Skeletal muscle cell (primary cell): ENCODE measurements at regions not wholly inside any gene's neighbourhood (a gene's known extent, or its start where the extent isn't known, plus 50 kb on each side); places are given as distances from the start of the nearest gene placed in this dataset.
"Not testable (repeated sequence)": the region's sequence is repeated elsewhere in the genome, so short reads cannot be mapped to it uniquely, and the experiment has no call there.

ENCODE experiments used
- DNase-seq: peaks from one replicate; pipeline ENCODE4 v3.0.0-alpha.2; 2010; ENCODE audit warnings: low read depth
- H3K4me3 ChIP-seq: 2 replicates; pipeline ENCODE4 v1.5.1; 2011; ENCODE audit warnings: low read depth, mild to moderate bottlenecking, control low read depth, low read length, moderate library complexity

DNA sequence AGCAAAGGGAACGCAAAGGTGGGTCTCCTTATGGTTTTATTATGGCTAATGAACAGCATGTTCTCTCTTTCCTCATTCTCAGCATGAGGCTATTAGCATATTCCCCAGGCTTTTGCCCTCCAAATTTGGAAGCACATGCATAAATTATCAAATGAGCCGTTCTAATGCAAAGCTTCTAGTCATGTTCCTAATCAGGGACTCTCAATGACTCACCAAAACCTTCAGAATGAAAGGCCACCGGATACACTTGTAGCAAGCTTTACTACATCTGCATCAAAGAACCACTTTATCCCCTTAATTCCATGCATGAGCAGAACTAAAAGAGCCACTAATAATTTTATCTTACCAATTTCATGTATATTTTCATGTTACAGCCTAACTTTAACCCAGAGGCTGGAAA lies 310.5 kb downstream of the LRATD1 start:
- no peak for DNase-seq
- no peak overlapping the region for H3K4me3 ChIP-seq

DNA sequence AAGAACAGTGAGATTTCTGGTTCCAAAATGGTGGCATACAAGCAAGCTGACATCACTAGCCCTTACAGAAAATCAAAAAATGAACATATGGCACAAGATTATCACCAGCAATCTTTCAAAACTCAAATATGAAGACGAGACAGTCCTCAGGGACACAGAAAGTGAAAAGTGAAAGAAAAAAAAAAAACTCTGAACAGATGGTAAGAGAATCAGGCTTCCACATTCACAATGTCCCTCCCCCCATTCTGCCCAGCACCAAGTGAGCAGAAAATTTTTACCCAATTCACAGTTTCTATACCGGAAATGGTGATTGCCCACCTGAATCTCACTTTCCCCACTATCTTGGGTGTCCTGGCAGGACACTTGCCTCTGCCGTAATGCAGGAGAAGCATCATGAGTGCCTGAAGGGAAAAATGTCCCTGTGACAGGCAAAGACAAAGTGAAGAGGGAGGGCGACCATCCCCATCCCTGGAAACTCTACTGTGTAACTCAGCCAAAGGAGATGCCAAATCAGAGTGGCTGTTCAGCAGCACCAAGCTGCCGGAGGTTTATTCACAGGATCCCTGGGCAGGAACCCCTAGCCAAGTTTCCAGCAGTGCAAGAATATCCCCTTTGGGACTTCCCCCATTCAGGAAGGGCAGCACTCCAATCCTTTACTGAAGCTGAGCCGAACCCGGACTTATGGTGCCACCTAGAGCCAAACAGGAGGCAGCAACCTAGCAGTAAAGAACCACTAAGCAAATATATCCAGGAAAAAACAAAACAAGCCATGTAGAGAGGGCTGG lies 312.2 kb downstream of the LRATD1 start:
- H3K4me3 ChIP-seq = no peak overlapping the region
- no peak for DNase-seq

DNA sequence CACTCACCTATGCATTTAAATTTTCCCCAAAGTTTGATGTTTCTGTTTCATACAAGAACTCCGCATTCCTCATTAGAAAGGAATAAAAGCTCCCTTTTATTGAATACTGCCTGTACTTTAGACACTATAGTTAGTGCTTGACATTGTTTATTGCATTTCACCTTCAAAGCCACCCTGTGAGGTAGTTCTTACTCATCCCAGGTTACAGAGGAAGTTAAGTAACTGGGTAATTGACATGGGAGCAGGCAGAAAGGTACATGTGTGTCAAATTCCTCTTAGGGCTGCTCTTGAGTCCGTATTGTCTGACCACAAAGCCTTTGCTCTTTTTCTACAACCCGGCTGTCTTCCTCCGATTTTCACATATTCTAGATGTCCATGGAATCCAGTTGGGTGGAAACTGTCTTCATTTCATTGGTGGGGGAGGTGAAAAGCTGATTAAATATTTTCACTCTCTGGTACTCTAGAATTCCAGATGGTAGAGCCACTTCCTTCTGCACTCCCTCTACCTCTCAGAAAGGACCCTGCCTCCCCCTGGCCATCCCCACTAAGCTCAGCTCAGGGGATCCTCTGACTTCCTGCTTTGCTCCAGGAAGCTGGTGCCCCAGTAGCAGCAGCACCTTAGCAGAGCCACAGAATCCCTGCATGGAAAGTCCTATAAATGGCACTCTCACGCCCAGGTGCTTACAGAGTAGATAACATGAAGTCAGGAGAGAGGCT lies 319.2 kb downstream of the LRATD1 start:
- no peak overlapping the region for H3K4me3 ChIP-seq
- DNase-seq = no peak

DNA sequence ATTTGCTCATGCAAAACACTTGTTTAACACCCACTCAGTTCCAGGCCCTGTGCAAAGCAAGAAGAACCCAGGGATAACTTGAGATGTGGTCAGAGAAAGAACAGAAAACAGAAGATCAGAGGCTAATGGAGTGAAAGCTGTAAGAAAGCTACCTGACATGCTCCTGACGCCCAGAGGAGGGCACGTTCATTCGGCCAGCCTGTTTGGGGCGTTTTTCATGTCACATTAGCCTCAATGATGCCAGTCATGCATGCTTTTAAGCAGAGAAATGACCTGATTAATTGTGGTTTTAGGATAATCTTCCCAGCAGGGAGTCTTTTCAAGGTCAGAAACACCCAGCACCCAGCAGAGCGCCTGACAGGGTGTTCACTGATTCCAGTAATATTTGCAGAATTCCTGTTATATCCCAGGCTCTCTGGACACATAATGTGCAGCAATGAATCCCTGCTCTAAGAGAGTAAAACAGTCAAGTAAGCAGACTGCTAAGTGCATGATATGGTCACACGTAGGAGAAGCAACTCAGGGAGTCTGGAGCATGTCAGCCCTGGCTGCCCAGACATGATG lies 320.0 kb downstream of the LRATD1 start:
- H3K4me3 ChIP-seq = no peak overlapping the region
- no peak for DNase-seq

DNA sequence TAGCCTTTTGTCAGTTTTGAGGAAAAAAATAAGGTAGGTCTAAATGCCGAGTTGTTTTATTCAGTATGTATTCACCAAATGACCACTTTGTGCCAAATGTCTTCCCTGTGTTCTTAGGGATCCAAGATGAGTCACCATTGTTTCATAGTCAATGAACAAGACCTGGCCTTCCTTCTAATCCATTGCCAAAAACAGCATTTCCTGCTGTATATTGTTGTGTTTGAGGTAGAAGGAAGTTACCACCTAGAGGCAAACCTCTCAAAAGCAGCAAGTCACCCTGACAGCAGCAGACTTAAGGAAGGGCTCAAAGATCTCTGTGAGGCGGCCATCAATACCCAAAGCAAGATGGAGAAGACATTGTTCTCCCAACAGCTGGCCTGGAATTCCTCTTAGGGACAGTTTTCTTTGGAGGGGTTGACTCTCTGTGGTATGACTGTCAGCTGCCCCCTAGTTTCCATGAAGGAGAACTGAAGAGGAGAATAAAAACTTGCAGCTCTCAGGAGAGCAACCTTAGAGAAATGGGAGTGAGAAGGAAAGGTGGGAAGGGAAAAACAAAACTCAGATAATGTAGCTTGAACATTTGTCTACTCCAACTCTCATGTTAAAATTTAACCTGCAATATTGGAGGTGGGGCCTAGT lies 328.3 kb downstream of the LRATD1 start:
- DNase-seq = no peak
- H3K4me3 ChIP-seq = no peak overlapping the region

DNA sequence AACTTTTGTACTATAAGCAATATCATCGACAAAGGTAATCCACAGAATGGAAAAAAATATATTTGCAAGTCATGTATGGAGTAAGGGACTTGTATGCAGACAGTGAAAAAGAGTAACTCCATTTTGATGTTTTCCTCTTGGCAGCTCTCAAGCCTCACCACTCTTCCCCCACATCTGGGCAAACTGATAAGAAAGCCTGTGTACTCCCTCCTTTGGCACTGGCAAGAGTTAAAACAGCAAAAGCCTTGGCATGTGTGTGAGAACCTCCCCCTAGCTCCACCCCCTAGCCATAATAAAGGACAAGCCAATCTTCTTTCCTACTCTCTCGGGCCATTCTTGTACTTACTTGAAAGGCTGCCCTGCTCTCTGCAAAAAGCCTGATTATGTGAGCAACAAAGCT lies 335.2 kb downstream of the LRATD1 start:
- DNase-seq = no peak
- no peak overlapping the region for H3K4me3 ChIP-seq

DNA sequence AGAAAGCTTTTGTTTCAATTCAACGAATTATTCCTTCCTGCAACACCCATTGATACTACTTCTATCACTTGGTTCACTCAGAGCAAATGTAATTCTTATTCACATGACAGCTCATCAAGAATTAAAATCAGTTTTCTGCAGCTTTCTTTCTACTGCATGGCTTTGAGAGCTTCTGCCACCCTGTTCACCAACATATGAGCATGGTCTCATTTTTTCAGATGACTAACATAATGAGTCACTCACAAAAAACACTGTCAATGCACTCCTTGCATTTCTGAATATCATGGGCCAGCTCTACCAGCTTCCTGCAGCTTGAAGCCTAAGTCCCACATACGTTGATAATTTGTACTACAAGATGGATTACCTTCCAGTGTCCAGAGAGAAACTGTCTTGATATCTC lies 342.9 kb downstream of the LRATD1 start:
- DNase-seq = no peak
- H3K4me3 ChIP-seq = no peak overlapping the region

DNA sequence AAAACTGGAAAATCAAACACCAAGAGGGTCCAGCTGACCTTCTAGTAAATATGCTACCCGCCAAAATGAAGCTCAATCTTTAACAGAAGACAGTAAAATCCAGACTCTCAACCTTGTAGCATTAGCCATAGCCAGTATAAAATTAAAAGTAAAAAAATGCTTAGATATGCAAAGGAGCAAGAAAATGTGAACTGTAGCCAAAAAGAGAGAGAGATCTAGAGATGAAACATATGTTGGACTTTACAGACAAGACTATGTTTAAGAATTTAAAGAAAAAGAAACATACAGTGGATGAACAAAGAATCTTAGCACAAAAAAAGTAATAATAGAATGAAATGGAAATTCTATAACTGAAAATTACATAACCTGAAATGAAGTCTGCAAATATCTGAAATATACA lies 344.5 kb downstream of the LRATD1 start:
- no peak for DNase-seq
- H3K4me3 ChIP-seq = no peak overlapping the region

DNA sequence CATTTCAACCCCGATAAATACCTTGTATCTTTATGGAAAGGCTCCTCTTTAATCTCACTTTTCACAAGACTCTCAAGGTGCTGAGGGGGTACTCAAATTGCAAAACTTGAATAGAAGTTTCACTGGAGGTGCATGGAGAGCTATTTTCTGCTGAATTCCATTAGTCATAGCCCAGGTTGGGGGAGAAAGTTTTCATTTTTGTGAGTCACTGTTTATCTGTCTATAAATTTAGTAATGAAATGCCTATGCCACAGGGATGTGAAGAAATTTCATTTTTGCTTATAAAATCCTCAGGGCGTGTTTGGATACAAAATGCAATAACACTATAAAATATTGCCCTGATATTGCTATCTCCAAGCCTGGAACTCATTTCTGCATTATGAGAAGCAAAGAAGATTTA lies 346.3 kb downstream of the LRATD1 start:
- DNase-seq = no peak
- no peak overlapping the region for H3K4me3 ChIP-seq

DNA sequence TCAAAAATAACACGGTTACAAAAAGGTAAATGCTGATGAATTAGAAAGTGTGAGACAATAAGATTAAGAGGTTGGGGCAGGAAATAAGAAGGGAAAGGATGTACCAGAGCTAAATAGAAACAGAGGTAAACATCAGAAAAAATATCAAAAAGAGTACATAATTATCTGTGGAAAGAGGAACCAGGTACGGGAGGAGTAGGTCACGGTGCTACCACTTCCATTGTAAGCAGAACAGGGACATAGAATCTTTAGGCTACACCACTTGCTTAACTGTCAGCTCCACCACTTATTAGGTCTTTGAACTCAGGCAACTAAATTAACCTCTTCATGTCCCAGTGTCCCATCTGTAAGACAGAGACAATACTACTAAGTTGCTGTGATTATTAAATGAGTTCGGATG lies 350.3 kb downstream of the LRATD1 start:
- no peak overlapping the region for H3K4me3 ChIP-seq
- DNase-seq = no peak

DNA sequence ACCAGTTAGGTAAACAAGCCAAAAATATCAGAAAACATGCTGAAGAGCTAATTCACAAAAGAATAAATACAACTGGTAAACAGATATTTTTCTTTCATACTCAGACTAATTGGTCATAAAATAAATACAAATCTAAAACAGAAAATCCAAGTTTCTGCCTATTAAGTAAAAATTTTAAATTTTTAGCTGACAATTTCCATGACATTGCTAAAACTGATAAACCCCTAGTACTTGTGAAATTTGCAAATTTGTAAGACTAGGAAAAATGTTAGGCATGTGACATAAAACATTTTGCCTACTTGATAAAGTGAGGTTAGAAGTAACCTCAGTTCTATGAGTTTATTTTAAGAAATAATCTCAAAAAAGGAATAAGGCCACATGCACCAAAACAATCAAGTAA lies 356.1 kb downstream of the LRATD1 start:
- no peak for DNase-seq
- H3K4me3 ChIP-seq = no peak overlapping the region

DNA sequence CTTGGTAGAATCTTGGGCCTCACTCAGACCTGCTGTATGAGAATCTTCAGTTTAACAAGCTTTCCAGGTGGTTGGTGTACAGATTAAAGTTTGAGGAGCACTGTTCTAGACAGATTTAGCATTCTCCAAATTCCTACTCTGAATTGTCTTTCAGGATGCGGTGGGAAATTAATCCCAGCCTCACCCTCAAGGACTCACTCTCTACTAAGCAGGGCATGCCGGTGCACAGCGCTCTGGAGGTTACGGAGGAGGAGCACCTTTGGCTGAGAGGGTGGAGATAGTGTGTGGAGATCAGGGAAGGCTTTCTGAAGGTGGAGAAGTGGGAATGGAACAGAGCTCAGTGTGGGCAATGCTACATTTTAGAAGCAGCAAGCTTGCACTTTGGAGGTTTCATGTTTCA lies 359.2 kb downstream of the LRATD1 start:
- no peak for DNase-seq
- H3K4me3 ChIP-seq = no peak overlapping the region

DNA sequence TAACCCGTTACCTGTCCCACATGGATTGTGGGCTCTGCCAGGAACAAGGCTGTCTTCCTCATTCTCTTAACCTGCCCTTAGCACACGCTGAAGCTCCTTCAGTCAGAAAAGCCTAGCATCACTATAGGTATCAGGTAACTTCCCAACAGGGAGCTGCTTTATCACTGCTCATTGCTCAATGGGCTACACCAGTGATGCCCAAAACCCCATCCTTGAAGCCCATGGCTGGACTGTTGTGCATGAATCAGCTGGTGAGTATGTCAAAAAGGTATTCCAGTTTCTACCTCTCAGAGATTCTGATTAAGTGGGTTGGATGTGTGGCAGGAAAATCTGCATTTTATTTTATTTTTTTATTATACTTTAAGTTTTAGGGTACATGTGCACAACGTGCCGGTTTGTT lies 362.2 kb downstream of the LRATD1 start:
- H3K4me3 ChIP-seq = no peak overlapping the region
- no peak for DNase-seq

DNA sequence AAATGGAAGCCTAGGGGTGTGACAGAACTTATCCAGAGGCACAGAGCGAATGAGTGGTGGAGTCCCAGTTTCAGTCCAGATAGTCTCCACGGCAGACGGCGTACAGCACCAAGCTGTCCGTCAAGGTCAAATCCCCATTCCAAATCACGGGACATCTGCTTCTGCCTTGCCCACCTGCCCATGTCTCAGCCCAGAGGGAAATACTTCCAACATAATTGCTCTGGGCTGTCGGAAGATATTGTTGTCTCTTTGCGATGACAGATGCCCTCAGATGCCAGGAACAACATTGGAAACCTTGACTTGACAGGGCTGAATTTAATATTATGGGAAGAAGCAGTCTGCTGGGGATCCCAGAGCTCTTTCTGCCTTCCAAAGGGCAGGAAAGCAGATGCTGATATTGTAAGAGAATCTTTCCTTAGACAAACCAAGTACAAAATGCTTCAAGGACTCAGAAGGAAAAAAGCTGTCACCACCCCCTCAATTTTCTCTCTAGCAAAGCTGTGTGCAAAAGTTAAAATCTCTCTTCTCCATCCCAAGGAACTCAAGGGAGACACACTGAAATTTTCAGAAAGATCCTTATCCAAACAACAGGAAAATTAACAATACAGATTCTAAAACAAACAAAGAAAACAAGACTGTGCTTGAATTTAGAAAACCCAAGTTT lies 364.0 kb downstream of the LRATD1 start:
- no peak for DNase-seq

DNA sequence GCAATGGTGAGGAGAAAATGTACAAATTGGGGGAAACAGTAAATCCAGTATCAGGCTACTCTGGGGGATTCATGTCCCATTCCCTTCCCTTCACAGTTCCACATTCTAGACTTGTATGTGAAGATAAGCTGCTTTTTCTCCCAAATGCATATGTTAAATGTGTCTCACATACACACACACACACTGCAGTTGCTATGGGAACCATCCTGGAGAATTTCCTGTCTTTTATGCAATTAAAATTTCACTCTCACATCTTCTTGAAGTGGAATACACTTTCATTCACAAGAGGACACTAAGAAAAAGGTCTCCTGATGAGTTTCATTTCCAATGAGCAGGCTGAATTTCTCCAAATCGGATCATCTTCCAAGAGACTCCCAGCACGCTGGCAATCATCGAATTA lies 366.0 kb downstream of the LRATD1 start:
- no peak overlapping the region for H3K4me3 ChIP-seq
- no peak for DNase-seq

More for the DNA sequence above, 364.0 kb downstream of the LRATD1 start:
- no peak overlapping the region for H3K4me3 ChIP-seq

DNA sequence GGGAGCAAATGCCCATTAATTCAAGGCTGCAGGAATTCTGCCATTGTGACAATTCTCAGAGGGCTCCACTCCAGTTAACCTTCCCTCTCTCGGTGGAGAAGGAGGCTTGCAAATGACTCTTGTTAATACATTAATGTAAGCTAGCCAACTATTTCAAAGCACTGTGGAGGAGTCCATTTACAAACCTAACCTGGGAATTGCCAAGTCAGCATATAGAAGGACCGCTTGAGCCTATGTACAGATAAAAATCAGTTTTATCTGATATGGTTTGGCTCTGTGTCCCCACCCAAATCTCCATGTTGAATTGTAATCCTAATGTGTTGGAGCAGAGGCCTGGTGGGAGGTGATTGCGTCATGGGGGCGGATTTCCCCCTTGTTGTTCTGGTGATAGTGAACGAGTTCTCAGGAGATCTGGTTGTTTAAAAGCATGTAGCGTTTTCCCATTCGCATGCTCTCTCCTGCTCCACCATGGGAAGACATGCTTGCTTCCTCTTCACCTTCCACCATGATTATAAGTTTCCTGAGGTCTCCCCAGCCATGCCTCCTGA lies 366.7 kb downstream of the LRATD1 start:
- no peak for DNase-seq
- no peak overlapping the region for H3K4me3 ChIP-seq

DNA sequence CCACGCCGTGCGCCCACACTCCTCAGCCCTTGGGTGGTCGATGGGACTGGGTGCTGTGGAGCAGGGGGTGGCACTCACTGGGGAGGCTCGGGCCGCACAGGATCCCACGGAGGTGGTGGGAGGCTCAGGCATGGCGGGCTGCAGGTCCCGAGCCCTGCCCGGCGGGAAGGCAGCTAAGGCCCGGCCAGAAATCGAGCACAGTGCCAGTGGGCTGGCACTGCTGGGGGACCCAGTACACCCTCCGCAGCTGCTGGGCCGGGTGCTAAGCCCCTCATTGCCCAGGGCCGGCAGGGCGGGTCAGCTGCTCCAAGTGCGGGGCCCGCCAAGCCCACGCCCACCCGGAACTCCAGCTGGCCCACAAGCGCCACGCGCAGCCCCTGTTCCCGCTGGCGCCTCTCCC lies 370.0 kb downstream of the LRATD1 start:
- not testable (repeated sequence) for H3K4me3 ChIP-seq, DNase-seq

DNA sequence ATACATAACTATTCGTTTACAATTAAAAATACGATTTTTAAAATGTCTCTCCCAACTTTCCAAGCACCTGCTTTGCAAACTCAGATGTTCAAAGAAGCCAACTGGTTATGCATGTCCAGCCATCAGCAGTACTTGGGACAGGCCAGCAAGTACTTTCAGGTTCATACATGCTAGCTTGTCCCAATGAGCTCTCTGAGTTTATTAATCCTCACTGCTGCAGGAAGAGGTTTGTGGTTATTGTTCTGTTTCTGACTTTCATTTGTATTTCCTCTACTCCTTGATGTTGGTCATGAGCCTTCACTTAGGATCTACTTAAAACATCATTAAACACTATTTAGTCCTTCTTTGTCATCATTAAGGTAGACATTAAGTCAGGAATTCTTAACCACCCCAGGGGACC lies 374.1 kb downstream of the LRATD1 start:
- H3K4me3 ChIP-seq = no peak overlapping the region
- DNase-seq = no peak

DNA sequence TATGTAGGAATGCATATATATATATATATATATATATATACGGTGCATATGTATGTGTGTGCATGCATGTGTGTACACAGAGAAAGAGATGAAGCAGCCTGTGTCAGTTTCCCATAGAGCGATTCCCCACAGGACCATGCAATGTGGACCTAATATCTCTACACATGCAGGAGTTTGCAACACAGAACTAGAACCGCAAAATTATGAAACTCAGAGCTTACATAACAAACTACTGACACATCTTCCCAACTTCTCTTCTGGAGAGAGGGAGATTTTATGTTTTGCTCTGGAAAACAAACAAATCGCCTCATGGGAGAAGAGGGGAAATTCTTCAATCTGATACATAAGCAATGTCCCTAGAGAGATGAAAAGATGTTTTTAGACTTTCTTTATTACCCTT lies 377.2 kb downstream of the LRATD1 start:
- H3K4me3 ChIP-seq = no peak overlapping the region
- DNase-seq = no peak

DNA sequence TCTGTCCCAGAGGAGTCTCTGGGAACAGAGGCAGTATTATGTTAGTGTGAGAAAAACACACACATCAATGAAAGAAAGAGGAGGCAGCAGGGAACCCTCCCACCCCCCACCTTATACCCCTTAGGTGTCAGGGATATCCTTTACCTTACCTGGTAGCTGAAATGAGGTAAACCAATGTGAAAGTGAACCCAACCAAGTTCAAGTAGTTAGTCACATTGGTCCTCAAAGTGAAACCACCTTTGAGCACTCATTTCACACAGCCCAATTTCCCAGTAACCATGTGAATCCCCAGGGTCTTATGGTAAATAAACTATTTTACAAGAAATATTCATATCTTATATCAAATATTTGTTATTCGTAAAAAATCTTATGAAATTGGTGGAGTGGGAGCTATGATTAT lies 377.8 kb downstream of the LRATD1 start:
- DNase-seq = no peak
- H3K4me3 ChIP-seq = no peak overlapping the region
